SU-DHL-6 (cell line): ENCODE measurements at regions not wholly inside any gene's neighbourhood (a gene's known extent, or its start where the extent isn't known, plus 50 kb on each side); places are given as distances from the start of the nearest gene placed in this dataset.

Source experiments
- CTCF ChIP-seq: fragments of 200-600 bp; sonication (generic); IDR thresholded peaks from one replicate; pipeline ENCODE4 v1.5.1; 2017; ENCODE audit warnings: antibody characterized with exemption, mild to moderate bottlenecking, low read length, moderate library complexity; ENCODE audit not compliant: insufficient read depth, poor library complexity, severe bottlenecking
- EZH2phosphoT487 ChIP-seq: fragments of 200-600 bp; sonication (generic), shearing (Covaris generic); conservative IDR thresholded peaks from 2 replicates; pipeline ENCODE4 v1.6.1; 2018; ENCODE audit warnings: mild to moderate bottlenecking, antibody characterized with exemption, low read length, moderate library complexity, mixed read lengths

- TF ChIP-seq CTCF (no peak), EZH2phosphoT487 (no peak)
These were observed 444.8 kb downstream of the AEBP2 start for GRCh38 chr12:19884021-19884492.
